ENCODE measurements at regions not wholly inside any gene's neighbourhood (a gene's known extent, or its start where the extent isn't known, plus 50 kb on each side); places are given as distances from the start of the nearest gene placed in this dataset.

DNA sequence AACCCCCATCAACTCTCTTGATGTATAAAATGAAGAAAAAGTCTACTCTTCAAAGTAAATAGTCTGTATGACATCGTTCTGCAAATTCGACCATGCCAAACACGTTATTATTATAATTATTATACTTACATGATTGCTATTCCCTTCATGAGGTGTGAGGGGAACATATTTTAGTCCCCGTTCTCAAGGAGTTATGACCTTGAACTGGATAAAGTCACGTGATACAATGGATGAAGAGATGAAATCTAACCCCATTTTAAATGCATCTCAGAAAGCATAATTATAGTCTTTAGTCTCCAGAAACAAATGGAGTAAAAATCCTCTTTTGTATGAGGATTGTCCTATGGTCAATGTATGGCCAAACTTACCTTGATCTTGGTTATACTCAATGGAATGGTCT lies 250.3 kb downstream of the HS3ST1 start:
- Histone ChIP-seq H3K4me3 (ENCODE audit: low read depth, low read length, poor library complexity, severe bottlenecking) (no peak overlapping the region), H3K27me3 (replicated peaks; ENCODE audit: insufficient read depth, low read depth, low read length, poor library complexity) (no peaks in the 10 kb centered on the region), H3K9me3 (ENCODE audit: low read depth, low read length, poor library complexity, severe bottlenecking) (peaks cover 36% of the 10 kb centered on the region), H3K36me3 (ENCODE audit: insufficient read depth, low read length, poor library complexity, severe bottlenecking) (no peaks in the 10 kb centered on the region), H3K27ac (ENCODE audit: low read depth, low read length, poor library complexity, severe bottlenecking) (no peak overlapping the region), H3K4me1 (ENCODE audit: insufficient read depth, low read length, poor library complexity, severe bottlenecking) (no peaks in the 10 kb centered on the region)
- POLR2A ChIA-PET (ENCODE audit: low non-redundant PET): no interaction called here
- BruUV-seq (replicated peaks): no TSS peak
- intact Hi-C loops (cut with micrococcal nuclease; ENCODE audit: unreplicated experiment): no loop called here
- CTCF ChIA-PET: no interaction called here
- no peak for TF ChIP-seq EZH2 (IDR thresholded peaks at IDR 0.05; ENCODE audit: borderline replicate concordance, low read depth, low read length, poor library complexity, severe bottlenecking)
- TF ChIP-seq, protein P1, sequence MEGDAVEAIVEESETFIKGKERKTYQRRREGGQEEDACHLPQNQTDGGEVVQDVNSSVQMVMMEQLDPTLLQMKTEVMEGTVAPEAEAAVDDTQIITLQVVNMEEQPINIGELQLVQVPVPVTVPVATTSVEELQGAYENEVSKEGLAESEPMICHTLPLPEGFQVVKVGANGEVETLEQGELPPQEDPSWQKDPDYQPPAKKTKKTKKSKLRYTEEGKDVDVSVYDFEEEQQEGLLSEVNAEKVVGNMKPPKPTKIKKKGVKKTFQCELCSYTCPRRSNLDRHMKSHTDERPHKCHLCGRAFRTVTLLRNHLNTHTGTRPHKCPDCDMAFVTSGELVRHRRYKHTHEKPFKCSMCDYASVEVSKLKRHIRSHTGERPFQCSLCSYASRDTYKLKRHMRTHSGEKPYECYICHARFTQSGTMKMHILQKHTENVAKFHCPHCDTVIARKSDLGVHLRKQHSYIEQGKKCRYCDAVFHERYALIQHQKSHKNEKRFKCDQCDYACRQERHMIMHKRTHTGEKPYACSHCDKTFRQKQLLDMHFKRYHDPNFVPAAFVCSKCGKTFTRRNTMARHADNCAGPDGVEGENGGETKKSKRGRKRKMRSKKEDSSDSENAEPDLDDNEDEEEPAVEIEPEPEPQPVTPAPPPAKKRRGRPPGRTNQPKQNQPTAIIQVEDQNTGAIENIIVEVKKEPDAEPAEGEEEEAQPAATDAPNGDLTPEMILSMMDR (conservative IDR thresholded peaks at IDR 0.05; ENCODE audit: low read depth, low read length): no peak
- no peak for DNase-seq (ENCODE audit: low spot score)

DNA sequence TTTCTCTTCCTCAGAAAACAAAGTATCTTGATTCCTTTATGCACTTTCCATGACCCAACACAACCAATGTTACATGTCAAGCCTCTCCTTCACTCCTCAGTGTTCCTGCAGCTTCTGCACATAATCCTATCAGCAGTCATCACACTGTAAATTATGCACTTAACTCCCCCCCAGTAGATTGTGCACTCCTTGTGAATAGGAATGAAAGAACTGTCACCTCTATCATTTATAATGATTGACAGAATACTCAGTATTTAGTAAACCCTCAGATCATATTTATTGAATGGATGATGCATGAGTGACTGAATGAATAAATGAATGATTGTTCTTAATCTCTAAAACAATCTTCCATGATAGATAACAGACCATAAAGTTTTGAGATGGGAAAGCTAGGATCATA lies 253.3 kb downstream of the HS3ST1 start:
- TF ChIP-seq, protein P1 (conservative IDR thresholded peaks at IDR 0.05; ENCODE audit: low read depth, low read length): no peak
- no peak for TF ChIP-seq EZH2 (IDR thresholded peaks at IDR 0.05; ENCODE audit: borderline replicate concordance, low read depth, low read length, poor library complexity, severe bottlenecking)
- DNase-seq (ENCODE audit: low spot score): no peak
- H3K9me3 ChIP-seq (ENCODE audit: low read depth, low read length, poor library complexity, severe bottlenecking): peaks cover 28% of the 10 kb centered on the region
- POLR2A ChIA-PET (ENCODE audit: low non-redundant PET): no interaction called here
- CTCF ChIA-PET: no interaction called here
- BruUV-seq (replicated peaks): no TSS peak
- no peaks in the 10 kb centered on the region for H3K4me1 ChIP-seq (ENCODE audit: insufficient read depth, low read length, poor library complexity, severe bottlenecking)
- no peaks in the 10 kb centered on the region for H3K36me3 ChIP-seq (ENCODE audit: insufficient read depth, low read length, poor library complexity, severe bottlenecking)
- intact Hi-C loops (cut with micrococcal nuclease; ENCODE audit: unreplicated experiment): no loop called here
- no peak overlapping the region for H3K27ac ChIP-seq (ENCODE audit: low read depth, low read length, poor library complexity, severe bottlenecking)
- no peaks in the 10 kb centered on the region for H3K27me3 ChIP-seq (replicated peaks; ENCODE audit: insufficient read depth, low read depth, low read length, poor library complexity)
- H3K4me3 ChIP-seq (ENCODE audit: low read depth, low read length, poor library complexity, severe bottlenecking): no peak overlapping the region

DNA sequence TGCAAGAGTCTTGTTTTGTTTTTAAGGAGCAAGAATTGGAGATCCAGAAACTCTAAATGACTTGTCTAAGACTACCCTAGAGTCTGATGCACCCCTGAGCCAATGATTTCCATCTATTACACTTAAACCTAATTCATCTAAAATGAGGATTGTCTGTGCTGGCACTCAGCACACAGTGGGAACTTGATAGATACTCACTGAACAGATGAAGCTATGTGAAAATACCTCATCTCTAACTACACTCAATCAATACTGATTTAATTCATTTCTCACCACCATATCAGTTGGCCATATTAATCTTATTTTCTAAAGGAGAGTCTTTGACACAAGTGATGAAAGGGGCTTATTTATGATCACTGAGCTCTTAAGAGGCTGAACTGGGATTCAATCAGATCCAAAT lies 262.1 kb downstream of the HS3ST1 start:
- no peak overlapping the region for H3K27ac ChIP-seq (ENCODE audit: low read depth, low read length, poor library complexity, severe bottlenecking)
- intact Hi-C loops (cut with micrococcal nuclease; ENCODE audit: unreplicated experiment): no loop called here
- no peaks in the 10 kb centered on the region for H3K36me3 ChIP-seq (ENCODE audit: insufficient read depth, low read length, poor library complexity, severe bottlenecking)
- BruUV-seq (replicated peaks): no TSS peak
- no peaks in the 10 kb centered on the region for H3K4me1 ChIP-seq (ENCODE audit: insufficient read depth, low read length, poor library complexity, severe bottlenecking)
- H3K4me3 ChIP-seq (ENCODE audit: low read depth, low read length, poor library complexity, severe bottlenecking): no peak overlapping the region
- POLR2A ChIA-PET (ENCODE audit: low non-redundant PET): no interaction called here
- TF ChIP-seq EZH2 (IDR thresholded peaks at IDR 0.05; ENCODE audit: borderline replicate concordance, low read depth, low read length, poor library complexity, severe bottlenecking): no peak
- TF ChIP-seq, protein P1 (conservative IDR thresholded peaks at IDR 0.05; ENCODE audit: low read depth, low read length): no peak
- H3K27me3 ChIP-seq (replicated peaks; ENCODE audit: insufficient read depth, low read depth, low read length, poor library complexity): no peaks in the 10 kb centered on the region
- CTCF ChIA-PET: no interaction called here
- peaks cover 16% of the 10 kb centered on the region for H3K9me3 ChIP-seq (ENCODE audit: low read depth, low read length, poor library complexity, severe bottlenecking)
- no peak for DNase-seq (ENCODE audit: low spot score)

Measured in A673 (cell line).